CD4-positive, alpha-beta memory T cell (primary cell): ENCODE measurements at regions not wholly inside any gene's neighbourhood (a gene's known extent, or its start where the extent isn't known, plus 50 kb on each side); places are given as distances from the start of the nearest gene placed in this dataset.
"Not testable (repeated sequence)": the region's sequence is repeated elsewhere in the genome, so short reads cannot be mapped to it uniquely, and the experiment has no call there.

ENCODE experiments used
- CTCF ChIA-PET: fragments of 350-600 bp; sonication (Branson Sonifier 250); formaldehyde crosslinking; loops from one replicate; lab custom pipeline; 2021; ENCODE audit warnings: inconsistent platforms; ENCODE audit not compliant: partially characterized antibody; lab: Charles Lee
- POLR2A ChIA-PET: fragments of 350-600 bp; sonication (Branson Sonifier 250); formaldehyde crosslinking; loops from one replicate; lab custom pipeline; 2021; ENCODE audit not compliant: partially characterized antibody; lab: Charles Lee
- DNase-seq, 5 donors: peaks; one replicate each; pipeline versions ENCODE4 v3.0.0 to v3.0.0-alpha.2; 2020 to 2022; ENCODE audit warnings: mixed read lengths in 1 of 5
- H3K27ac ChIP-seq: one replicate; pipeline ENCODE4 v1.7.0; 2013; ENCODE audit warnings: low read depth, low read length
- H3K27me3 ChIP-seq: 2 replicates; pipeline ENCODE4 v1.7.0; 2013; ENCODE audit warnings: mild to moderate bottlenecking, low read length, moderate library complexity; ENCODE audit not compliant: insufficient read depth
- H3K36me3 ChIP-seq: 2 replicates; pipeline ENCODE4 v1.7.0; 2013; ENCODE audit warnings: mild to moderate bottlenecking, low read length, moderate library complexity; ENCODE audit not compliant: insufficient read depth
- H3K4me1 ChIP-seq: 2 replicates; pipeline ENCODE4 v1.7.0; 2013; ENCODE audit warnings: mild to moderate bottlenecking, low read length, moderate library complexity; ENCODE audit not compliant: insufficient read depth
- H3K4me3 ChIP-seq, 2 donors: one replicate each; pipeline ENCODE4 v1.7.0; 2013; ENCODE audit warnings: low read length in 2 of 2, mild to moderate bottlenecking in 1 of 2
- H3K9me3 ChIP-seq, 2 donors: one replicate each; pipeline ENCODE4 v1.7.0; 2013; ENCODE audit warnings: low read length in 2 of 2, control low read depth in 1 of 2; ENCODE audit not compliant: control insufficient read depth in 1 of 2
- H3K27ac Mint-ChIP-seq, 7 donors: one replicate each; pipeline ENCODE4 v1.8.0; 2020 to 2021; ENCODE audit warnings: mixed read lengths in 7 of 7, mild to moderate bottlenecking in 6 of 7, inconsistent platforms in 3 of 7, moderate library complexity in 3 of 7
- H3K27me3 Mint-ChIP-seq, 2 donors: one replicate each; pipeline ENCODE4 v1.8.0; 2020 to 2021; ENCODE audit warnings: mixed read lengths in 2 of 2
- H3K36me3 Mint-ChIP-seq, 2 donors: one replicate each; pipeline ENCODE4 v1.8.0; 2020 to 2021; ENCODE audit warnings: mixed read lengths in 2 of 2, inconsistent platforms in 1 of 2, mild to moderate bottlenecking in 1 of 2
- H3K4me1 Mint-ChIP-seq, 4 donors: one replicate each; pipeline ENCODE4 v1.8.0; 2020 to 2021; ENCODE audit warnings: mixed read lengths in 4 of 4, mild to moderate bottlenecking in 1 of 4
- H3K4me3 Mint-ChIP-seq, 8 donors: one replicate each; pipeline ENCODE4 v1.8.0; 2020 to 2021; ENCODE audit warnings: mixed read lengths in 8 of 8, mild to moderate bottlenecking in 7 of 8, moderate library complexity in 6 of 8, inconsistent platforms in 3 of 8
- H3K9me3 Mint-ChIP-seq, 8 donors: one replicate each; pipeline ENCODE4 v1.8.0; 2020 to 2021; ENCODE audit warnings: mixed read lengths in 8 of 8, mild to moderate bottlenecking in 5 of 8, inconsistent platforms in 3 of 8, moderate library complexity in 1 of 8
- intact Hi-C: fragments of 100-400 bp; cut with micrococcal nuclease; formaldehyde crosslinking; loops from one replicate; pipeline ENCODE4 v1.15.1; 2023

DNA sequence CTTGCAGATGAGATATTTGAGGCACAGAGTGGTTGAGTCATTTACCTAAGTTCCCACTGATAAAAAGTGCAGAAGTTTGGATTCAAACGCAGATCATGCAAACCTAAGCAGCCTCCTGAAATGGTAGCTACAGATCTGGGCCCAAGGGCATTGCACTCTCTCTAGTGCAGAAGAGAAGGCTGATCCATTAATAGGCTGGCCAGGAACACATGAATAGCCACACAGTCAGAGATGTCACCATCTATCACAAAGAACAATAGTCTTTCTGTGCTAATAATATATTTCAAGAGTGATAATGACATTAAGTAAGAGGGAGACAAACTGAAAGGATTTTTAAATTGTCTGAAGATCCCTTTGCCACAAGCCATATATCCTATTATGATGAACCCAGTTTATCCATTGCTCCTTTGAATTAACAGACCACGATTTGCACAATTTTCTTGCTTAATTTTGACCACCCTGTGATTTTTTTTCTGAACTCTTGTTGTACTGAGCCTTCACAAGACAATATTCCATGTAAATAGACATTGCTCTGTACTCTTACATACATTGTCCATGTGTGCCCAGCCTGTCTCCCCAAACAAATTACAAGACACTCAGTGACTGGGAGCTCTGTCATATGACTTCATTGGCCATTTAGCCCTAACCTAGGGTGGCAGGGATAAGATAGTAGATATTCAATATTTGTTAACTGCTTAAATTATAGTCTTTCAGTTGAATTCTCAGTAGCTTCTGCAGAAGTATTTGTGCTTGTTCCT is 112.4 kb upstream of the RBPJ start:
- no peak overlapping the region for H3K4me3 Mint-ChIP-seq

DNA sequence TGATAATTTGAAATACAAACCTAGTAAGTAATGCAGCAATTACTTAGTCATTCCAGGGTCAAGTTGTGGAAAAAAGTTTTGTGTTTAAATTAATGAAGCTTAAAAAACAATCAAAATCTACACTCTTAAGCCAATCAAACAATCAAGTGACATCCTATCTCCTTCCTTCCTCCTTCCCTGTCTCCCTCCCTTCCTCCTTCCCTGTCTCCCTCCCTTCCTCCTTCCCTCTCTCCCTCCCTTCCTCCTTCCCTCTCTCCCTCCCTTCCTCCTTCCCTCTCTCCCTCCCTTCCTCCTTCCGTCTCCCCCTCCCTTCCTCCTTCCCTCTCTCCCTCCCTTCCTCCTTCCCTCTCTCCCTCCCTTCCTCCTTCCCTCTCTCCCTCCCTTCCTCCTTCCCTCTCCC is 111.4 kb upstream of the RBPJ start:
- H3K9me3 Mint-ChIP-seq, H3K9me3 ChIP-seq, H3K4me1 ChIP-seq, H3K27ac ChIP-seq, H3K4me3 ChIP-seq, H3K27me3 ChIP-seq, DNase-seq, CTCF ChIA-PET, H3K27me3 Mint-ChIP-seq, H3K27ac Mint-ChIP-seq, H3K36me3 Mint-ChIP-seq, H3K36me3 ChIP-seq, intact Hi-C loops, H3K4me3 Mint-ChIP-seq: not testable (repeated sequence)
- H3K4me1 Mint-ChIP-seq, result peaks cover 10 to 22% (median 16%) of the 10 kb centered on the region in 4 donors
- POLR2A ChIA-PET, result interaction anchor here (0.8 kb wide), 1 partner anchor 14 kb away, joined by 3 read pairs; no protein-coding TSS in a partner anchor

More for the DNA sequence above, 112.4 kb upstream of the RBPJ start:
- Mint-ChIP-seq H3K27me3 (peaks cover 3% of the 10 kb centered on the region in 2 donors), H3K36me3 (no peaks in the 10 kb centered on the region), H3K4me1 (peaks cover 15 to 24% (median 18%) of the 10 kb centered on the region in 4 donors), H3K9me3 (no peaks in the 10 kb centered on the region), H3K27ac (peak overlapping the region in 1 of 7 donors; percentile 33)
- Histone ChIP-seq H3K9me3 (no peaks in the 10 kb centered on the region), H3K27me3 (no peaks in the 10 kb centered on the region), H3K4me1 (peaks cover 16% of the 10 kb centered on the region), H3K4me3 (no peak overlapping the region), H3K27ac (no peak overlapping the region), H3K36me3 (no peaks in the 10 kb centered on the region)
- no peak for DNase-seq
- intact Hi-C loops, result no loop called here
- CTCF ChIA-PET, result interaction anchor here (1.1 kb wide), 1 partner anchor 139 kb away, joined by 3 read pairs; no protein-coding TSS in a partner anchor
- POLR2A ChIA-PET, result interaction anchor here (0.8 kb wide), 1 partner anchor 14 kb away, joined by 3 read pairs; no protein-coding TSS in a partner anchor

DNA sequence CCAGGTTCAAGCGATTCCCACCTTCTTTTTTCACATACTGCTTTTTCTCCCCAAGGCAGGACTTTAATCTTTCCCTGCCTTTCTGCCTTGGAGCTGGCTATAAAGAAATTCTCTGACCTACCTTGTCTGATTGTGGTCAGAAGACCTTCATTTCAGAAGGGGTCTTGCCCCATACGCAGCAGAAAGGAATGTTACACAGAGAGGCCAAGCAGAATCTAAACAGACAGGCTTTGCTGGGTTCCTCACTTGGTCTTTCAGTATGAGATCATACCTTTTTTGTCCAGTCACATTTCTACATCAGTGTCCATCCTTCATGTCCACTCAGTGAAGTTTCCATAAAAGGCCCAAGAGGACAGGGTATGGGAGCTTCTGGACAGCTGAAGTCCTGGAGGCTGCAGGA is 108.3 kb upstream of the RBPJ start:
- intact Hi-C loops, result no loop called here
- Histone ChIP-seq H3K36me3 (no peaks in the 10 kb centered on the region), H3K9me3 (no peaks in the 10 kb centered on the region), H3K4me3 (no peak overlapping the region), H3K27me3 (no peaks in the 10 kb centered on the region), H3K27ac (no peak overlapping the region), H3K4me1 (no peaks in the 10 kb centered on the region)
- H3K27me3 Mint-ChIP-seq, result peaks cover 3% of the 10 kb centered on the region in 2 donors
- peaks cover 6 to 13% (median 11%) of the 10 kb centered on the region in 4 donors for H3K4me1 Mint-ChIP-seq
- POLR2A ChIA-PET, result no interaction called here
- no peak for DNase-seq
- H3K27ac Mint-ChIP-seq, result no peak overlapping the region
- CTCF ChIA-PET, result no interaction called here
- no peaks in the 10 kb centered on the region for H3K9me3 Mint-ChIP-seq
- no peaks in the 10 kb centered on the region for H3K36me3 Mint-ChIP-seq
- H3K4me3 Mint-ChIP-seq, result no peak overlapping the region

DNA sequence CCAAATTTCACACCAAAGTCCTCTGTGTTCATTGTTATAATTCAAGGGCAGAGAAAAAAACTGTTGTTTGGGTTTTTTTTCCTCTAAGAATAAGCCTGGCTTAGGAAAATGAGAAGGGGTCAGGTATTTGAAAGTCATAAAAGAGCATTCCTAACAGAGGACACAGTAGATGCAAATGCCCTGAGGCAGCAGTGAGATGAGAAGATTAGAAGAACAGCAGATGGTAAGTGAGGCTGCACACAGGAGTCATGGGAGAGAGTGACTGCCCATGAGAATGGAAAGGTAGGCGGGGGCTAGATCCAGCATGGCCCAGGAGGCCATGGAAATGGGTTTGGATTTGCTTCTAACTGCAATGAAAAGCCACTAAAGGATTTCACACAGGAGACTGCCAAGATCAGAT is 107.5 kb upstream of the RBPJ start:
- Histone ChIP-seq H3K9me3 (no peaks in the 10 kb centered on the region), H3K36me3 (no peaks in the 10 kb centered on the region), H3K4me1 (no peaks in the 10 kb centered on the region), H3K27me3 (no peaks in the 10 kb centered on the region), H3K27ac (no peak overlapping the region), H3K4me3 (no peak overlapping the region)
- peak overlapping the region in 2 of 7 donors; percentile 15 to 19 for H3K27ac Mint-ChIP-seq
- CTCF ChIA-PET, result no interaction called here
- intact Hi-C loops, result no loop called here
- no peak for DNase-seq
- peaks cover 3% of the 10 kb centered on the region in 2 donors for H3K27me3 Mint-ChIP-seq
- H3K9me3 Mint-ChIP-seq, result no peaks in the 10 kb centered on the region
- POLR2A ChIA-PET, result no interaction called here
- peaks cover 6 to 13% (median 11%) of the 10 kb centered on the region in 4 donors for H3K4me1 Mint-ChIP-seq
- H3K4me3 Mint-ChIP-seq, result no peak overlapping the region
- H3K36me3 Mint-ChIP-seq, result no peaks in the 10 kb centered on the region

DNA sequence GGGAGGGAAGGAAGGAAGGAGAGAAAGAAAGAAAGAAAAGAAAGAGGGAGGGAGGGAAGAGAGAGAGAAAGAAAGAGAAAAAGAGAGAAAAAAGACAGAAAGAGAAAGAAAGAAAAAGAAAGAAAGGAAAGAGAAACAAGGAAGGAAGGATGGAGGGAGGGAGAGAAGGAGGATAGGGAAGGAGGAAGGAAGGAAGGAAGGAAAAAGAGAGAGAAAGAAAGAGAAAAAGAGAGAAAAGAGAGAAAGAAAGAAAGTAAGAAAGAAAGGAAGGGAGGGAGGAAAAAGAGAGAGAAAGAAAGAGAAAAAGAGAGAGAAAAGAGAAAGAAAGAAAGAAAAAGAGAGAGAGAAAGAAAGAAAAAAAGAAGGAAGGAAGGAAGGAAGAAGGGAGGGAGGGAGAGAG is 105.8 kb upstream of the RBPJ start:
- POLR2A ChIA-PET, result no interaction called here
- Mint-ChIP-seq H3K27me3 (peaks cover under 1 to 2% of the 10 kb centered on the region in 2 donors), H3K4me3 (no peak overlapping the region), H3K27ac (no peak overlapping the region), H3K36me3 (no peaks in the 10 kb centered on the region), H3K9me3 (no peaks in the 10 kb centered on the region), H3K4me1 (peaks cover 6 to 11% (median 10%) of the 10 kb centered on the region in 4 donors)
- intact Hi-C loops, result no loop called here
- Histone ChIP-seq H3K4me3 (no peak overlapping the region), H3K27ac (no peak overlapping the region), H3K27me3 (no peaks in the 10 kb centered on the region), H3K4me1 (no peaks in the 10 kb centered on the region), H3K9me3 (no peaks in the 10 kb centered on the region), H3K36me3 (no peaks in the 10 kb centered on the region)
- DNase-seq, result no peak
- CTCF ChIA-PET, result no interaction called here

DNA sequence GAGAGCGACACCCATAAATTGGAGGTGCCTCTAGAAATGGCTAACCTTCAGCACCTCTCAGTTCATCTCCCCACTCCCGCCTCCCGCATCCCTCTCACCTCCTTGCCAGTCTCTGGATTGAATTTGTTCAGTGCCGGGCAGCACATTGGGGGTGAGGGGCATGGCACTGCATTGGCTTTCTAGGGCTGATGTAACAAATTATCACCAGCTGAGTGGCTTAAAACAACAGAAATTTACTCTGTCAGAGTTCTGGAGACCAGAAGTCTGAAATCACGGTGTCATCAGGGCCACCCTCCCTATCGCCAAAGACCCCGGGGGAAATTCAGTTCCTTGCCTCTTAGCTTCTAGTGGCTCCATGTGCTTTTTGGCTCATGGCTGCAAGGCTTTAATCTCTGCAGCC is 105.1 kb upstream of the RBPJ start:
- POLR2A ChIA-PET, result no interaction called here
- peaks cover 6 to 11% (median 10%) of the 10 kb centered on the region in 4 donors for H3K4me1 Mint-ChIP-seq
- CTCF ChIA-PET, result interaction anchor here (1.6 kb wide), 1 partner anchor 21 kb away, joined by 3 read pairs; no protein-coding TSS in a partner anchor
- Histone ChIP-seq H3K27me3 (no peaks in the 10 kb centered on the region), H3K36me3 (no peaks in the 10 kb centered on the region), H3K4me3 (no peak overlapping the region), H3K27ac (no peak overlapping the region), H3K4me1 (no peaks in the 10 kb centered on the region), H3K9me3 (no peaks in the 10 kb centered on the region)
- intact Hi-C loops, result no loop called here
- H3K9me3 Mint-ChIP-seq, result no peaks in the 10 kb centered on the region
- no peak overlapping the region for H3K4me3 Mint-ChIP-seq
- no peaks in the 10 kb centered on the region for H3K27me3 Mint-ChIP-seq
- H3K27ac Mint-ChIP-seq, result peak overlapping the region in 1 of 7 donors; percentile 14
- no peaks in the 10 kb centered on the region for H3K36me3 Mint-ChIP-seq
- DNase-seq, result no peak

DNA sequence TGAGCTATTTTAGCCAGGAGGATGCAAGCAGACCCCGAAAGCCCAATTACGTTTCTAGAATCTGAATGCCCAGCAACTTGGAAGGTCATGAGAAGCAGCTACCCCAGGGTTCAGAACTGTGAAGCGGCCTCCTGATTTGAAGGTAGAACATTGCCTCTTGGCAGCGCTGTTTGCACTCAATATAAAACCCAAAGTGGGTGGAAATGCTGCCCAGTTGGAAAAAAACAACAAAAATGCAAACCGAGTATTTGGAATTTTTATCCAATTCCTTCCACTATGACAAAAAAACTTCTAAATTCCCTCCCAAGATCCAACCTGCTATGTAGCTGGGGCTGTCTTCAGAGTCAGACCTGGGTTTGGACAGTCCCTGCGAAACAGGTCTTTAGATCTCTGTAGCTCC is 103.3 kb upstream of the RBPJ start:
- POLR2A ChIA-PET, result no interaction called here
- Mint-ChIP-seq H3K27ac (no peak overlapping the region), H3K9me3 (peaks cover 0 to 2% (median 0%) of the 10 kb centered on the region in 8 donors), H3K4me3 (no peak overlapping the region), H3K4me1 (peaks cover 8 to 11% (median 10%) of the 10 kb centered on the region in 4 donors), H3K36me3 (no peaks in the 10 kb centered on the region), H3K27me3 (no peaks in the 10 kb centered on the region)
- CTCF ChIA-PET, result interaction anchor here (1.6 kb wide), 1 partner anchor 23 kb away, joined by 3 read pairs; no protein-coding TSS in a partner anchor
- no peak overlapping the region for H3K27ac ChIP-seq
- DNase-seq, result no peak
- H3K4me1 ChIP-seq, result no peaks in the 10 kb centered on the region
- H3K9me3 ChIP-seq, result no peaks in the 10 kb centered on the region
- no peak overlapping the region for H3K4me3 ChIP-seq
- intact Hi-C loops, result no loop called here
- H3K27me3 ChIP-seq, result no peaks in the 10 kb centered on the region
- no peaks in the 10 kb centered on the region for H3K36me3 ChIP-seq
